ENCODE measurements at regions not wholly inside any gene's neighbourhood (a gene's known extent, or its start where the extent isn't known, plus 50 kb on each side); places are given as distances from the start of the nearest gene placed in this dataset.

GRCh38 chr16:49068224-49068623, 213.4 kb downstream of the CBLN1 start:
- DNase-seq: no peak

- DNase-seq: no peak
These were observed 213.9 kb downstream of the CBLN1 start for GRCh38 chr16:49067776-49068175.

GRCh38 chr16:49061137-49061714, 220.4 kb downstream of the CBLN1 start:
- no peak for DNase-seq

- no peak for DNase-seq
These were observed 220.9 kb downstream of the CBLN1 start for GRCh38 chr16:49060728-49061127.

GRCh38 chr16:49058382-49058781, 223.3 kb downstream of the CBLN1 start:
- no peak for DNase-seq

GRCh38 chr16:49057936-49058335, 223.7 kb downstream of the CBLN1 start:
- DNase-seq: no peak

- DNase-seq: no peak
These were observed 224.2 kb downstream of the CBLN1 start for GRCh38 chr16:49057391-49057790.

- no peak for DNase-seq
These were observed 225.1 kb downstream of the CBLN1 start for GRCh38 chr16:49056546-49056945.

- no peak for DNase-seq
These were observed 225.7 kb downstream of the CBLN1 start for GRCh38 chr16:49055824-49056545.

- DNase-seq: no peak
These were observed 226.3 kb downstream of the CBLN1 start for GRCh38 chr16:49055291-49055690.

- no peak for DNase-seq
These were observed 227.0 kb downstream of the CBLN1 start for GRCh38 chr16:49054606-49055005.

- no peak for DNase-seq
These were observed 228.8 kb downstream of the CBLN1 start for GRCh38 chr16:49052846-49053245.

- DNase-seq: no peak
These were observed 230.1 kb downstream of the CBLN1 start for GRCh38 chr16:49051576-49051975.

GRCh38 chr16:49050607-49051006, 231.0 kb downstream of the CBLN1 start:
- DNase-seq: no peak

GRCh38 chr16:49049644-49050043, 232.0 kb downstream of the CBLN1 start:
- no peak for DNase-seq

- DNase-seq: no peak
These were observed 232.4 kb downstream of the CBLN1 start for GRCh38 chr16:49049191-49049590.

GRCh38 chr16:49048557-49048956, 233.1 kb downstream of the CBLN1 start:
- no peak for DNase-seq

- no peak for DNase-seq
These were observed 245.5 kb downstream of the CBLN1 start for GRCh38 chr16:49036126-49036525.

- no peak for DNase-seq
These were observed 254.2 kb downstream of the CBLN1 start for GRCh38 chr16:49027420-49027819.

- no peak for DNase-seq
These were observed 255.0 kb downstream of the CBLN1 start for GRCh38 chr16:49026566-49027181.

- no peak for DNase-seq
These were observed 256.7 kb downstream of the CBLN1 start for GRCh38 chr16:49024896-49025295.

- no peak for DNase-seq
These were observed 257.6 kb downstream of the CBLN1 start for GRCh38 chr16:49024016-49024415.

GRCh38 chr16:49023050-49023449, 258.6 kb downstream of the CBLN1 start:
- DNase-seq: no peak

GRCh38 chr16:49022351-49022963, 259.2 kb downstream of the CBLN1 start:
- DNase-seq: no peak

Measured in hematopoietic multipotent progenitor cell treated with erythropoietin and hydrocortisone succinate and interleukin-3 and kit ligand, for 8 days (in vitro differentiated cells).